ENCODE measurements at regions not wholly inside any gene's neighbourhood (a gene's known extent, or its start where the extent isn't known, plus 50 kb on each side); places are given as distances from the start of the nearest gene placed in this dataset.

DNA sequence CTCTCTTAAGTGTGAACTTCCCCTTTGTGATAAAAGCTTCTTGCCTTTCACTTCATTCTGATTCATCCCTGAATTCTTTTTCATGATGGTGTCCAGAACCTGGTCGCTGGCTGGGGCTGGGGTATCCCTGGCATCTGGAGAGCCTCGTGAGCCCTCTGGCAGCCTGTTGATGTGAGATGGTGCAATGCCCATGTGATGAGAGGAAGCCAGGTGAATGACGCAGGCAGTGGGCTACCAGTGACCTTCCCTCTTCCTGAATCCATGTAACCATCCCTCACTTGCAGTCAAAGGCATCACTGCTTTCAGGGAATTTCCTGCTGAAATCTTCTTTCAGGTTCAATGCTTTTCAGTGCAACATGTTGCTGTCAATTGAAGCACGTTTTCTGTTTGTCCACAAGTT lies 158.6 kb upstream of the SLC10A2 start:
- TF ChIP-seq, protein P1, sequence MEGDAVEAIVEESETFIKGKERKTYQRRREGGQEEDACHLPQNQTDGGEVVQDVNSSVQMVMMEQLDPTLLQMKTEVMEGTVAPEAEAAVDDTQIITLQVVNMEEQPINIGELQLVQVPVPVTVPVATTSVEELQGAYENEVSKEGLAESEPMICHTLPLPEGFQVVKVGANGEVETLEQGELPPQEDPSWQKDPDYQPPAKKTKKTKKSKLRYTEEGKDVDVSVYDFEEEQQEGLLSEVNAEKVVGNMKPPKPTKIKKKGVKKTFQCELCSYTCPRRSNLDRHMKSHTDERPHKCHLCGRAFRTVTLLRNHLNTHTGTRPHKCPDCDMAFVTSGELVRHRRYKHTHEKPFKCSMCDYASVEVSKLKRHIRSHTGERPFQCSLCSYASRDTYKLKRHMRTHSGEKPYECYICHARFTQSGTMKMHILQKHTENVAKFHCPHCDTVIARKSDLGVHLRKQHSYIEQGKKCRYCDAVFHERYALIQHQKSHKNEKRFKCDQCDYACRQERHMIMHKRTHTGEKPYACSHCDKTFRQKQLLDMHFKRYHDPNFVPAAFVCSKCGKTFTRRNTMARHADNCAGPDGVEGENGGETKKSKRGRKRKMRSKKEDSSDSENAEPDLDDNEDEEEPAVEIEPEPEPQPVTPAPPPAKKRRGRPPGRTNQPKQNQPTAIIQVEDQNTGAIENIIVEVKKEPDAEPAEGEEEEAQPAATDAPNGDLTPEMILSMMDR (IDR thresholded peaks at IDR 0.05) = no peak
- TF ChIP-seq POLR2A (IDR thresholded peaks at IDR 0.05) = no peak
